ENCODE measurements at regions not wholly inside any gene's neighbourhood (a gene's known extent, or its start where the extent isn't known, plus 50 kb on each side); places are given as distances from the start of the nearest gene placed in this dataset.
A peak's percentile ranks its signal among the peaks of the same experiment; 100 is the strongest.
"Not testable (repeated sequence)": the region's sequence is repeated elsewhere in the genome, so short reads cannot be mapped to it uniquely, and the experiment has no call there.

- no peak for DNase-seq
Measured at GRCh38 chr1:242728696-242729095, 204.2 kb upstream of the PLD5 start.

GRCh38 chr1:242723044-242723716 is 198.7 kb upstream of the PLD5 start:
- no peak for DNase-seq

- DNase-seq, result no peak
Measured at GRCh38 chr1:242718967-242719366, 194.5 kb upstream of the PLD5 start.

- no peak for DNase-seq
Measured at GRCh38 chr1:242712248-242712647, 187.8 kb upstream of the PLD5 start.

GRCh38 chr1:242710847-242711246 is 186.3 kb upstream of the PLD5 start:
- no peak for DNase-seq

- no peak for DNase-seq
Measured at GRCh38 chr1:242710286-242710685, 185.8 kb upstream of the PLD5 start.

GRCh38 chr1:242703467-242703866 is 179.0 kb upstream of the PLD5 start:
- DNase-seq, result no peak

GRCh38 chr1:242692988-242693387 is 168.5 kb upstream of the PLD5 start:
- no peak for DNase-seq

- DNase-seq, result no peak
Measured at GRCh38 chr1:242691610-242691945, 167.1 kb upstream of the PLD5 start.

- DNase-seq, result peak in 1 of 2 donors; percentile 6
Measured at GRCh38 chr1:242690849-242691609, 166.5 kb upstream of the PLD5 start.

GRCh38 chr1:242689378-242689777 is 164.9 kb upstream of the PLD5 start:
- DNase-seq, result no peak

GRCh38 chr1:242674951-242675645 is 150.6 kb upstream of the PLD5 start:
- no peak for DNase-seq

- DNase-seq, result peak in 1 of 2 donors; percentile 83
Measured at GRCh38 chr1:242673652-242674051, 149.2 kb upstream of the PLD5 start.

- not testable (repeated sequence) for DNase-seq
Measured at GRCh38 chr1:242673165-242673564, 148.7 kb upstream of the PLD5 start.

- no peak for DNase-seq
Measured at GRCh38 chr1:242670019-242670418, 145.5 kb upstream of the PLD5 start.

- no peak for DNase-seq
Measured at GRCh38 chr1:242662886-242663285, 138.4 kb upstream of the PLD5 start.

- not testable (repeated sequence) for DNase-seq
Measured at GRCh38 chr1:242653772-242654171, 129.3 kb upstream of the PLD5 start.

- DNase-seq, result no peak
Measured at GRCh38 chr1:242651817-242652216, 127.3 kb upstream of the PLD5 start.

- DNase-seq, result peak in 1 of 2 donors; percentile 1
Measured at GRCh38 chr1:242641461-242641860, 117.0 kb upstream of the PLD5 start.

GRCh38 chr1:242639104-242639503 is 114.6 kb upstream of the PLD5 start:
- no peak for DNase-seq

- no peak for DNase-seq
Measured at GRCh38 chr1:242634732-242635131, 110.2 kb upstream of the PLD5 start.

GRCh38 chr1:242629396-242629795 is 104.9 kb upstream of the PLD5 start:
- DNase-seq, result no peak

- DNase-seq, result no peak
Measured at GRCh38 chr1:242623756-242624155, 99.3 kb upstream of the PLD5 start.

- DNase-seq, result no peak
Measured at GRCh38 chr1:242623119-242623518, 98.6 kb upstream of the PLD5 start.

Data from hippocampal formation (tissue), 2 donors.